OCI-LY3 (cell line): ENCODE measurements at regions not wholly inside any gene's neighbourhood (a gene's known extent, or its start where the extent isn't known, plus 50 kb on each side); places are given as distances from the start of the nearest gene placed in this dataset.

ENCODE experiments used
- H2AFZ ChIP-seq: fragments of 200-600, 300-600 bp; shearing (Covaris generic); 2 replicates; pipeline ENCODE4 v1.6.0; 2014; ENCODE audit warnings: antibody characterized with exemption, low read depth, low read length
- H3K27ac ChIP-seq: fragments of 200-600, 300-600 bp; sonication (generic); 2 replicates; pipeline ENCODE4 v1.5.1; 2014; ENCODE audit warnings: mild to moderate bottlenecking, low read length, moderate library complexity, mixed read lengths
- H3K27me3 ChIP-seq: fragments of 200-600, 300-600 bp; sonication (generic); 2 replicates; pipeline ENCODE4 v1.6.1; 2014; ENCODE audit warnings: low read depth, low read length, mixed read lengths
- H3K36me3 ChIP-seq: fragments of 200-600, 300-600 bp; sonication (generic); replicated peaks from 2 replicates; pipeline ENCODE3; 2014; ENCODE audit warnings: low read depth, low read length, mixed read lengths
- H3K4me1 ChIP-seq: fragments of 300-600, 200-600 bp; sonication (generic); 2 replicates; pipeline ENCODE4 v1.6.1; 2014; ENCODE audit warnings: low read length, mixed read lengths
- H3K4me2 ChIP-seq: fragments of 200-600, 300-600 bp; sonication (generic); 2 replicates; pipeline ENCODE4 v1.6.1; 2014; ENCODE audit warnings: low read length, mixed read lengths
- H3K4me3 ChIP-seq: fragments of 300-600, 200-600 bp; sonication (generic); 2 replicates; pipeline ENCODE4 v1.5.1; 2014; ENCODE audit warnings: antibody characterized with exemption, mild to moderate bottlenecking, low read length, moderate library complexity
- H3K79me2 ChIP-seq: fragments of 300-600, 200-600 bp; shearing (Covaris generic); 2 replicates; pipeline ENCODE4 v1.6.1; 2014; ENCODE audit warnings: mild to moderate bottlenecking, low read length, mixed read lengths
- H3K9ac ChIP-seq: fragments of 300-600, 200-600 bp; shearing (Covaris generic); 2 replicates; pipeline ENCODE4 v1.6.0; 2014; ENCODE audit warnings: mild to moderate bottlenecking, low read length, moderate library complexity
- H3K9me3 ChIP-seq: fragments of 200-600, 300-600 bp; shearing (Covaris generic); 2 replicates; pipeline ENCODE4 v1.6.1; 2014; ENCODE audit warnings: low read length, mixed read lengths; ENCODE audit not compliant: insufficient read depth
- H4K20me1 ChIP-seq: fragments of 200-600, 300-600 bp; sonication (generic); 2 replicates; pipeline ENCODE4 v1.6.1; 2016; ENCODE audit warnings: low read length, mixed read lengths; ENCODE audit not compliant: insufficient read depth
- CTCF ChIP-seq: fragments of 200-600, 300-600 bp; sonication (generic); IDR thresholded peaks from 2 replicates; pipeline ENCODE4 v1.5.1; 2014; ENCODE audit warnings: antibody characterized with exemption, low read length, low read depth
- EZH2phosphoT487 ChIP-seq: fragments of 200-600 bp; shearing (Covaris generic); IDR thresholded peaks from 2 replicates; pipeline ENCODE4 v1.6.1; 2018; ENCODE audit warnings: antibody characterized with exemption, mixed run types, low read depth

- Histone ChIP-seq H3K36me3 (no peaks in the 10 kb centered on the region), H3K27ac (no peak overlapping the region), H3K9me3 (no peaks in the 10 kb centered on the region), H3K9ac (no peak overlapping the region), H3K4me1 (0 out of 2 replicates have a peak, but pooled peaks cover 3% of the 10 kb centered on the region), H3K27me3 (no peaks in the 10 kb centered on the region), H4K20me1 (no peaks in the 10 kb centered on the region), H3K4me3 (no peak overlapping the region), H3K79me2 (no peaks in the 10 kb centered on the region), H3K4me2 (no peak overlapping the region), H2AFZ (no peak overlapping the region)
- no peak for TF ChIP-seq CTCF
- no peak for TF ChIP-seq EZH2phosphoT487
Measured at GRCh38 chr1:18572022-18572880, 58.4 kb upstream of the PAX7 start.

GRCh38 chr1:18573170-18573569 lies 57.5 kb upstream of the PAX7 start:
- Histone ChIP-seq H3K27ac (no peak overlapping the region), H4K20me1 (no peaks in the 10 kb centered on the region), H3K4me2 (no peak overlapping the region), H3K9ac (no peak overlapping the region), H3K79me2 (no peaks in the 10 kb centered on the region), H3K4me1 (0 out of 2 replicates have a peak, but pooled peaks cover 3% of the 10 kb centered on the region), H3K9me3 (no peaks in the 10 kb centered on the region), H3K27me3 (no peaks in the 10 kb centered on the region), H3K36me3 (no peaks in the 10 kb centered on the region), H3K4me3 (no peak overlapping the region), H2AFZ (no peak overlapping the region)
- no peak for TF ChIP-seq EZH2phosphoT487
- TF ChIP-seq CTCF: no peak

- Histone ChIP-seq H2AFZ (no peak overlapping the region), H4K20me1 (no peaks in the 10 kb centered on the region), H3K9ac (no peak overlapping the region), H3K9me3 (no peaks in the 10 kb centered on the region), H3K4me1 (0 out of 2 replicates have a peak, but pooled peaks cover 3% of the 10 kb centered on the region), H3K27ac (no peak overlapping the region), H3K79me2 (no peaks in the 10 kb centered on the region), H3K4me3 (no peak overlapping the region), H3K27me3 (no peaks in the 10 kb centered on the region), H3K4me2 (no peak overlapping the region), H3K36me3 (no peaks in the 10 kb centered on the region)
- TF ChIP-seq CTCF (no peak), EZH2phosphoT487 (no peak)
Measured at GRCh38 chr1:18574754-18575153, 55.9 kb upstream of the PAX7 start.

DNA sequence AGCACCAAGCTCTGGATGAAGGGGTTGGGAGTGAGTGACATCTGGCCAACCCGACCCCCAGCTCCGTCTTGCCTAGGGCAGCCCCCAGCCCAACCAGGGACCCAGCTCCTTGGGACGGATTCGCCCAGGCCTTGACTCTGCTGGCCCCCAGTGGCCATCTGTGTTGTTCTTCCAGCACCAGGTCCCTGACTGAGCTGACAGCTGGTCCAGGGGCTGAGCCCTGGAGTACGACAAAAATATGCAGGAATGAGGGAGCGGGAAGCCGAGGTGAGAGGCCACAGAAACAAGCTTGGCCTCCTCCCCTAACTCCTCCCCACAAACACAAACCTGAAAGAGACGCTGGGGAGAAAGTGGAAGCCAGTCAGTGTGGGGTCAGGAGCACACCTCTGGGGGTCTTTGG lies 55.0 kb upstream of the PAX7 start:
- Histone ChIP-seq H4K20me1 (no peaks in the 10 kb centered on the region), H3K27me3 (no peaks in the 10 kb centered on the region), H3K4me2 (no peak overlapping the region), H3K4me3 (no peak overlapping the region), H3K79me2 (no peaks in the 10 kb centered on the region), H3K36me3 (no peaks in the 10 kb centered on the region), H3K4me1 (0 out of 2 replicates have a peak, but pooled peaks cover 3% of the 10 kb centered on the region), H3K9me3 (no peaks in the 10 kb centered on the region), H3K9ac (no peak overlapping the region), H3K27ac (no peak overlapping the region), H2AFZ (no peak overlapping the region)
- TF ChIP-seq CTCF (peak; percentile 76), EZH2phosphoT487 (no peak)
